ENCODE measurements at regions not wholly inside any gene's neighbourhood (a gene's known extent, or its start where the extent isn't known, plus 50 kb on each side); places are given as distances from the start of the nearest gene placed in this dataset.

GRCh38 chr9:97176206-97176605, 131.3 kb upstream of the CCDC180 start:
- TF ChIP-seq, protein P1, sequence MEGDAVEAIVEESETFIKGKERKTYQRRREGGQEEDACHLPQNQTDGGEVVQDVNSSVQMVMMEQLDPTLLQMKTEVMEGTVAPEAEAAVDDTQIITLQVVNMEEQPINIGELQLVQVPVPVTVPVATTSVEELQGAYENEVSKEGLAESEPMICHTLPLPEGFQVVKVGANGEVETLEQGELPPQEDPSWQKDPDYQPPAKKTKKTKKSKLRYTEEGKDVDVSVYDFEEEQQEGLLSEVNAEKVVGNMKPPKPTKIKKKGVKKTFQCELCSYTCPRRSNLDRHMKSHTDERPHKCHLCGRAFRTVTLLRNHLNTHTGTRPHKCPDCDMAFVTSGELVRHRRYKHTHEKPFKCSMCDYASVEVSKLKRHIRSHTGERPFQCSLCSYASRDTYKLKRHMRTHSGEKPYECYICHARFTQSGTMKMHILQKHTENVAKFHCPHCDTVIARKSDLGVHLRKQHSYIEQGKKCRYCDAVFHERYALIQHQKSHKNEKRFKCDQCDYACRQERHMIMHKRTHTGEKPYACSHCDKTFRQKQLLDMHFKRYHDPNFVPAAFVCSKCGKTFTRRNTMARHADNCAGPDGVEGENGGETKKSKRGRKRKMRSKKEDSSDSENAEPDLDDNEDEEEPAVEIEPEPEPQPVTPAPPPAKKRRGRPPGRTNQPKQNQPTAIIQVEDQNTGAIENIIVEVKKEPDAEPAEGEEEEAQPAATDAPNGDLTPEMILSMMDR (IDR thresholded peaks at IDR 0.05): no peak
- TF ChIP-seq POLR2A (IDR thresholded peaks at IDR 0.05) (no peak), EP300 (IDR thresholded peaks at IDR 0.05) (no peak)
